Neural cell (in vitro differentiated cells): ENCODE measurements at regions not wholly inside any gene's neighbourhood (a gene's known extent, or its start where the extent isn't known, plus 50 kb on each side); places are given as distances from the start of the nearest gene placed in this dataset.

Source experiments
- EP300 ChIP-seq: fragments of 450-650 bp; conservative IDR thresholded peaks from 2 replicates; pipeline ENCODE4 v1.6.1; 2014; ENCODE audit warnings: antibody characterized with exemption, mild to moderate bottlenecking, moderate library complexity; ENCODE audit not compliant: poor library complexity, severe bottlenecking
- EZH2 ChIP-seq: fragments of 200-600, 300-800 bp; shearing (Covaris generic), sonication (generic); IDR thresholded peaks from 2 replicates; pipeline ENCODE4 v1.6.1; 2014; ENCODE audit warnings: antibody characterized with exemption, low read length, borderline replicate concordance, mild to moderate bottlenecking; ENCODE audit not compliant: insufficient read depth, poor library complexity, severe bottlenecking
- SMC3 ChIP-seq: fragments of 450-650 bp; conservative IDR thresholded peaks from 2 replicates; pipeline ENCODE4 v1.6.1; 2014; ENCODE audit warnings: antibody characterized with exemption, mild to moderate bottlenecking, moderate library complexity; ENCODE audit not compliant: poor library complexity
- TF ChIP-seq, protein P1 (sequence below): fragments of 450-650 bp; IDR thresholded peaks from 2 replicates; pipeline ENCODE4 v1.5.1; 2014; ENCODE audit warnings: antibody characterized with exemption, mild to moderate bottlenecking, moderate library complexity; ENCODE audit not compliant: poor library complexity, severe bottlenecking

DNA sequence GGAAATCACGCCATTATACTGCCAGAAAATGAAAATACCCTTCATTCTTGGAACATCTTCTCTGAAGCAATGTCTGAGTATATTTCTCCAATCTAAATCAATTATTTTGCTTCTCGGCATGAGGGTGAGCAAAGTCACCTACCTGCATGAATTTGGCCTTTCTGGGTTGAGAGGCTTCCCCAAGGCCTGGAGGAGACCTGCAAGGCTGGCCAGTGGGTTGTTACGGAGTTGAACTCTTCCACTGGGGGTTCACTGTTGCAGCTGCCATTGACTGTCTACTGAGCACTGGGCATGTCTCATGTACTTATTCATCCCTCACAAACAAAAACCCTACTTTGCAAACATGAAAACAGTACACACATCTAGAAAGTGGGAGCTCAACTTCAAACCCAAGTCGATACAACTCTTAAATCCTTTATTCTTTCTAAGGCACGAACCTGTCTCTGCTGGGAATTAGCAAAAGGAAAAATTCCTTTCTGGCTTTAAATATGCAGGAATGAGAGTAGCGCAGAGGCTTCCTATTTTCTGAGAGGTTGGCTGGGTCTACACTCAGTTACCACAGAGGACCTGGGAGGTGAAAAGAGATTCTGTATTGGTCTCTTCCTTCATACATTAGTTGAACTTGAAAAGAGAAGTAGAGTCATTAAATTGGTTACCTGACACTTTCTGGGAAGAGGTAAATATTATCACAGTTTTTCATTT lies 87.6 kb upstream of the SGK1 start:
- TF ChIP-seq, protein P1, sequence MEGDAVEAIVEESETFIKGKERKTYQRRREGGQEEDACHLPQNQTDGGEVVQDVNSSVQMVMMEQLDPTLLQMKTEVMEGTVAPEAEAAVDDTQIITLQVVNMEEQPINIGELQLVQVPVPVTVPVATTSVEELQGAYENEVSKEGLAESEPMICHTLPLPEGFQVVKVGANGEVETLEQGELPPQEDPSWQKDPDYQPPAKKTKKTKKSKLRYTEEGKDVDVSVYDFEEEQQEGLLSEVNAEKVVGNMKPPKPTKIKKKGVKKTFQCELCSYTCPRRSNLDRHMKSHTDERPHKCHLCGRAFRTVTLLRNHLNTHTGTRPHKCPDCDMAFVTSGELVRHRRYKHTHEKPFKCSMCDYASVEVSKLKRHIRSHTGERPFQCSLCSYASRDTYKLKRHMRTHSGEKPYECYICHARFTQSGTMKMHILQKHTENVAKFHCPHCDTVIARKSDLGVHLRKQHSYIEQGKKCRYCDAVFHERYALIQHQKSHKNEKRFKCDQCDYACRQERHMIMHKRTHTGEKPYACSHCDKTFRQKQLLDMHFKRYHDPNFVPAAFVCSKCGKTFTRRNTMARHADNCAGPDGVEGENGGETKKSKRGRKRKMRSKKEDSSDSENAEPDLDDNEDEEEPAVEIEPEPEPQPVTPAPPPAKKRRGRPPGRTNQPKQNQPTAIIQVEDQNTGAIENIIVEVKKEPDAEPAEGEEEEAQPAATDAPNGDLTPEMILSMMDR, result no peak
- TF ChIP-seq EZH2 (no peak), EP300 (no peak), SMC3 (no peak)
